Fibroblast of mammary gland (primary cell): ENCODE measurements at regions not wholly inside any gene's neighbourhood (a gene's known extent, or its start where the extent isn't known, plus 50 kb on each side); places are given as distances from the start of the nearest gene placed in this dataset.
"Not testable (repeated sequence)": the region's sequence is repeated elsewhere in the genome, so short reads cannot be mapped to it uniquely, and the experiment has no call there.

Source experiments
- DNase-seq: peaks from one replicate; pipeline ENCODE4 v3.0.0-alpha.2; 2010; ENCODE audit warnings: low read depth
- H3K4me3 ChIP-seq: 2 replicates; pipeline ENCODE4 v1.5.1; 2011; ENCODE audit warnings: low read depth, mild to moderate bottlenecking, low read length, moderate library complexity; ENCODE audit not compliant: control insufficient read depth
- CTCF ChIP-seq: conservative IDR thresholded peaks from 2 replicates; pipeline ENCODE4 v1.5.1; 2011; ENCODE audit warnings: low read depth, low read length, inconsistent platforms; ENCODE audit not compliant: control insufficient read depth, insufficient read depth

DNA sequence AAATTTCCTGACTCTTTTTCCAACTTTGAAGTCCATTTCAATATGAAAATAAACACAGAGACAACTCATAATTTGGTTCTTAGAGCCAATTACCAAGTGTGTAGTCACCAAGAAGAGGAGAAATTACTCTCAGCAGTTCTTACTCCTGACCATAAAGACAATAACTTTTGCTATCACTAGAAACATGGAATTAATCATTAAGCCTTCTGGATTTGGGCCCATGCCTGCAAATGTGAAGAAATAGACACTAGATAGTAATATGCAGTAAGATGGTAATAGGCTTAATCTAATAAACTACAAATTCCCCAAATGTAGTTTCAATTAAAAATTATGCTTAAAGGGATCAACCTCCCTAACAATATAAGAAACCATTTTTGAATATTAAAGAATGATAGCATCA, 185.1 kb upstream of the AGTR1 start:
- H3K4me3 ChIP-seq: no peak overlapping the region
- no peak for TF ChIP-seq CTCF
- peak; percentile 25 for DNase-seq

GRCh38 chr3:148513096-148513543, 184.6 kb upstream of the AGTR1 start:
- peak; percentile 32 for DNase-seq
- TF ChIP-seq CTCF: no peak
- no peak overlapping the region for H3K4me3 ChIP-seq

DNA sequence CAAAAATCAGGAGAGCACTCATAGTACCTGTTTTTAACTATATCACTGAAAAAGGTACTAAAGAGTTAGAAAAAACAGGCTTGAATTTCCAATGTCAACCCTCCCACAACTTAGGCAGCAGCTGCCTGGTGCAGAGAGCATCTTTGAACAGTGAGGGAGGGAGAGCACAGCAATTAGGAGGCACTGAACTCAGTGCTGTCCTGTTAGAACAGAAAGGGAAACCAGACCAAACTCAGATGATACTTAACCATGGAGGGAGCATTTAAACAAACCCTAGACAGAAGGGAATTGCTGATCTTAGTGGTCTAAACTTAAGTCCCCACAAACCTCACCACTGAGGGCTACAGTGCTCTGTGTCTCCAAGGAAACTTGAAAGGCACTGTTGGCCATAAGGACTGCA, 179.2 kb upstream of the AGTR1 start:
- no peak for DNase-seq
- TF ChIP-seq CTCF: no peak
- no peak overlapping the region for H3K4me3 ChIP-seq

- DNase-seq: not testable (repeated sequence)
Observed at GRCh38 chr3:148525621-148526020, 172.1 kb upstream of the AGTR1 start.

GRCh38 chr3:148528024-148528423, 169.7 kb upstream of the AGTR1 start:
- no peak for TF ChIP-seq CTCF
- H3K4me3 ChIP-seq: no peak overlapping the region
- peak; percentile 33 for DNase-seq

More at GRCh38 chr3:148525621-148526020, 172.1 kb upstream of the AGTR1 start:
- not testable (repeated sequence) for H3K4me3 ChIP-seq

GRCh38 chr3:148531836-148532235, 165.9 kb upstream of the AGTR1 start:
- no peak for DNase-seq
- no peak for TF ChIP-seq CTCF
- no peak overlapping the region for H3K4me3 ChIP-seq

DNA sequence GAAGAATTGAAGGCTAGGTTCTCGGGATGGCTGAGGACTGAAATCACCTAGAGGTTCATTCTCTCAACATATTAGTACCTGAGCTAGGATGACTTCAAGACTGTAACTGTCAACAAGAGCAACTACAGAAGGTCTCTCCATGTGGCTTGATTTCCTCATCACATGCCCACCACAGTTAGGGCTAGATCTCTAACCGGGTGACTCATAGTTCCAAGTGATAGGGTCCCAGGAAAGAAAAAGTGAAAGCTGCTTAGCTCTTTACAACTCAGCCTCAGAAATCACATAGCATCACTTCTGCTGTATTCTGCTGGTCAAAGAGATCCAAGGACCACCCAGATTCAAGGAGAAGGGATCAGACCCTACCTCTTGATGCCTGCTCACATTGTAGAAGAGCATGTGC, 165.4 kb upstream of the AGTR1 start:
- no peak overlapping the region for H3K4me3 ChIP-seq
- TF ChIP-seq CTCF: no peak
- peak; percentile 26 for DNase-seq
